Lower leg skin (tissue), 3 donors: ENCODE measurements at regions not wholly inside any gene's neighbourhood (a gene's known extent, or its start where the extent isn't known, plus 50 kb on each side); places are given as distances from the start of the nearest gene placed in this dataset.

Experiments
- POLR2A ChIP-seq, 2 donors: fragments of 450-650 bp; IDR thresholded peaks; one replicate each; pipeline ENCODE4 v1.6.1; 2016 to 2017; ENCODE audit warnings: antibody characterized with exemption in 2 of 2, mild to moderate bottlenecking in 1 of 2, moderate library complexity in 1 of 2
- TF ChIP-seq, protein P1 (sequence below), 3 donors: fragments of 450-650 bp; IDR thresholded peaks; one replicate each; pipeline ENCODE4 v1.5.1; 2016; ENCODE audit warnings: antibody characterized with exemption in 3 of 3, mild to moderate bottlenecking in 3 of 3, moderate library complexity in 2 of 3

DNA sequence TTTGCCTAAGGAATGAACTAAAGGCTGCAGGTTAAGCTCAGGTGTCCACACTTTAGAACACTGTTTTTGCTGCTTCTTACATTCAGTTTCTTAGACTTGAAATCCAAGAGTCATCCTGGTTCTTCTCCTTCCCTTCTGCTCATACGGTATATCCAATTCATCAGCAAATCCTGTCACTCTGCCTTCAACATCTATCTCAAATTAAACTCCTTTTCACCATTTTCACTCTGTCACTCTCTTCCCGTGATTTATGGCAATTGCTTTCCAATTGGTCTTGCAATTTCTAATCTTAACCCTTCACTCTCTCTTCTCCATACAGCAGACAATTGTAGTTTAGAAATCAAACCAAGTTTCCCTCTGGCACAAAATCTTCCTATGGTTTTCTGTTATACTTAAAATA lies 182.9 kb downstream of the MRPS30 start:
- TF ChIP-seq, protein P1, sequence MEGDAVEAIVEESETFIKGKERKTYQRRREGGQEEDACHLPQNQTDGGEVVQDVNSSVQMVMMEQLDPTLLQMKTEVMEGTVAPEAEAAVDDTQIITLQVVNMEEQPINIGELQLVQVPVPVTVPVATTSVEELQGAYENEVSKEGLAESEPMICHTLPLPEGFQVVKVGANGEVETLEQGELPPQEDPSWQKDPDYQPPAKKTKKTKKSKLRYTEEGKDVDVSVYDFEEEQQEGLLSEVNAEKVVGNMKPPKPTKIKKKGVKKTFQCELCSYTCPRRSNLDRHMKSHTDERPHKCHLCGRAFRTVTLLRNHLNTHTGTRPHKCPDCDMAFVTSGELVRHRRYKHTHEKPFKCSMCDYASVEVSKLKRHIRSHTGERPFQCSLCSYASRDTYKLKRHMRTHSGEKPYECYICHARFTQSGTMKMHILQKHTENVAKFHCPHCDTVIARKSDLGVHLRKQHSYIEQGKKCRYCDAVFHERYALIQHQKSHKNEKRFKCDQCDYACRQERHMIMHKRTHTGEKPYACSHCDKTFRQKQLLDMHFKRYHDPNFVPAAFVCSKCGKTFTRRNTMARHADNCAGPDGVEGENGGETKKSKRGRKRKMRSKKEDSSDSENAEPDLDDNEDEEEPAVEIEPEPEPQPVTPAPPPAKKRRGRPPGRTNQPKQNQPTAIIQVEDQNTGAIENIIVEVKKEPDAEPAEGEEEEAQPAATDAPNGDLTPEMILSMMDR (IDR thresholded peaks at IDR 0.05) = no peak
- no peak for TF ChIP-seq POLR2A (IDR thresholded peaks at IDR 0.05)
